SK-N-SH (cell line): ENCODE measurements at regions not wholly inside any gene's neighbourhood (a gene's known extent, or its start where the extent isn't known, plus 50 kb on each side); places are given as distances from the start of the nearest gene placed in this dataset.

Experiments used
- CTCF ChIP-seq: fragments of 200-600 bp; sonication (generic); IDR thresholded peaks from 2 replicates; pipeline ENCODE4 v1.6.1; 2017; ENCODE audit warnings: antibody characterized with exemption, mild to moderate bottlenecking, moderate library complexity
- EP300 ChIP-seq, 2 experiments: IDR thresholded peaks; 2 replicates each; pipeline versions ENCODE4 v1.4.0 to v1.6.1; 2012; ENCODE audit warnings: borderline replicate concordance in 1 of 2, low read depth in 1 of 2, low read length in 1 of 2
- EZH2phosphoT487 ChIP-seq: fragments of 200-600 bp; sonication (generic); IDR thresholded peaks from 2 replicates; pipeline ENCODE4 v1.6.1; 2017; ENCODE audit warnings: low read depth, mixed run types, mild to moderate bottlenecking, antibody characterized with exemption, moderate library complexity, borderline replicate concordance
- GABPA ChIP-seq: IDR thresholded peaks from 2 replicates; pipeline ENCODE4 v1.4.0; 2012; ENCODE audit warnings: low read depth, mild to moderate bottlenecking
- POLR2AphosphoS5 ChIP-seq: IDR thresholded peaks from 2 replicates; pipeline ENCODE4 v1.6.1; 2012; ENCODE audit warnings: low read depth, low read length
- RAD21 ChIP-seq: IDR thresholded peaks from 2 replicates; pipeline ENCODE4 v1.6.1; 2012; ENCODE audit warnings: mild to moderate bottlenecking, low read length
- RCOR1 ChIP-seq: fragments of 150-350 bp; IDR thresholded peaks from 2 replicates; pipeline ENCODE4 v1.6.1; 2017; ENCODE audit warnings: antibody characterized with exemption, low read length
- RXRA ChIP-seq: IDR thresholded peaks from 2 replicates; pipeline ENCODE4 v1.4.0; 2012; ENCODE audit warnings: low read depth, mild to moderate bottlenecking, borderline replicate concordance
- TCF12 ChIP-seq: IDR thresholded peaks from 2 replicates; pipeline ENCODE4 v1.4.0; 2012
- YY1 ChIP-seq: IDR thresholded peaks from 2 replicates; pipeline ENCODE4 v1.4.0; 2012; ENCODE audit warnings: low read depth, mild to moderate bottlenecking

GRCh38 chr9:135275163-135275562, 187.7 kb downstream of the OLFM1 start:
- TF ChIP-seq GABPA: no peak
- no peak for TF ChIP-seq CTCF
- no peak for TF ChIP-seq EP300 (IDR thresholded peaks at IDR 0.05; ENCODE audit: borderline replicate concordance in 1 of 2, low read depth in 1 of 2, low read length in 1 of 2)
- no peak for TF ChIP-seq RCOR1
- no peak for TF ChIP-seq TCF12
- no peak for TF ChIP-seq RAD21
- TF ChIP-seq YY1: no peak
- no peak for TF ChIP-seq RXRA
- no peak for TF ChIP-seq POLR2AphosphoS5
- no peak for TF ChIP-seq EZH2phosphoT487
